ENCODE measurements at regions not wholly inside any gene's neighbourhood (a gene's known extent, or its start where the extent isn't known, plus 50 kb on each side); places are given as distances from the start of the nearest gene placed in this dataset.

DNA sequence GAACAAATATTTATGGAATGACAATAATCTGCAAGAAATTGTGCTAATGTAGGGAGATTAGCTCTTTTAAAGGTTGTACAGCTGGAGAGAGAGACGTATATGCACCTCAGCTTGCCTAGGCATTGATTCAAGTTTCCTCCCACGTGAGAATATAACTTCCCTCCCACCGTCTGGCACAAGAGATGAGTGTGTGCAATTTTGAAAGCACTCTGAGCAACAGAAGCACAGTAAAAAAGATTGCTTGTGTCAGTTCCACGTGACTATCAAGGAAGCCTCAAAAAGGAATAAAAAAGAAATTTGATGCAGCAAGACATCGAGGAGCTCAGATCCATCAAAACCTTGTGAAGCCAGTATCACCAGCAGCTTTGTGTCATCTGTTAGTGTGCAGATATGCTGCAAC is 435.3 kb downstream of the TUSC7 start:
- Histone ChIP-seq H3K4me3 (no peak overlapping the region), H3K36me3 (no peaks in the 10 kb centered on the region), H3K4me1 (peaks cover 0 to 10% (median 0%) of the 10 kb centered on the region in 3 donors), H3K27me3 (no peaks in the 10 kb centered on the region), H3K9me3 (no peaks in the 10 kb centered on the region), H3K27ac (no peak overlapping the region)
- DNase-seq, result no peak
- intact Hi-C loops (cut with DNase I), result no loop called here
- TF ChIP-seq POLR2A (IDR thresholded peaks at IDR 0.05), result no peak
- TF ChIP-seq, protein P1, sequence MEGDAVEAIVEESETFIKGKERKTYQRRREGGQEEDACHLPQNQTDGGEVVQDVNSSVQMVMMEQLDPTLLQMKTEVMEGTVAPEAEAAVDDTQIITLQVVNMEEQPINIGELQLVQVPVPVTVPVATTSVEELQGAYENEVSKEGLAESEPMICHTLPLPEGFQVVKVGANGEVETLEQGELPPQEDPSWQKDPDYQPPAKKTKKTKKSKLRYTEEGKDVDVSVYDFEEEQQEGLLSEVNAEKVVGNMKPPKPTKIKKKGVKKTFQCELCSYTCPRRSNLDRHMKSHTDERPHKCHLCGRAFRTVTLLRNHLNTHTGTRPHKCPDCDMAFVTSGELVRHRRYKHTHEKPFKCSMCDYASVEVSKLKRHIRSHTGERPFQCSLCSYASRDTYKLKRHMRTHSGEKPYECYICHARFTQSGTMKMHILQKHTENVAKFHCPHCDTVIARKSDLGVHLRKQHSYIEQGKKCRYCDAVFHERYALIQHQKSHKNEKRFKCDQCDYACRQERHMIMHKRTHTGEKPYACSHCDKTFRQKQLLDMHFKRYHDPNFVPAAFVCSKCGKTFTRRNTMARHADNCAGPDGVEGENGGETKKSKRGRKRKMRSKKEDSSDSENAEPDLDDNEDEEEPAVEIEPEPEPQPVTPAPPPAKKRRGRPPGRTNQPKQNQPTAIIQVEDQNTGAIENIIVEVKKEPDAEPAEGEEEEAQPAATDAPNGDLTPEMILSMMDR (IDR thresholded peaks at IDR 0.05), result no peak
- 13 to 14% methylated on average over 5 of the region's 5 CpGs for WGBS, 2 donors

- no peak for DNase-seq
- Histone ChIP-seq H3K4me3 (no peak overlapping the region), H3K4me1 (peaks cover 0 to 10% (median 0%) of the 10 kb centered on the region in 3 donors), H3K27ac (no peak overlapping the region), H3K36me3 (no peaks in the 10 kb centered on the region), H3K9me3 (no peaks in the 10 kb centered on the region), H3K27me3 (no peaks in the 10 kb centered on the region)
- TF ChIP-seq, protein P1 (IDR thresholded peaks at IDR 0.05), result no peak
- no peak for TF ChIP-seq POLR2A (IDR thresholded peaks at IDR 0.05)
- 42 to 68% methylated on average over 2 of the region's 2 CpGs for WGBS, 2 donors
- intact Hi-C loops (cut with DNase I), result no loop called here
Observed at GRCh38 chr3:117145677-117146076, 436.1 kb downstream of the TUSC7 start.

DNA sequence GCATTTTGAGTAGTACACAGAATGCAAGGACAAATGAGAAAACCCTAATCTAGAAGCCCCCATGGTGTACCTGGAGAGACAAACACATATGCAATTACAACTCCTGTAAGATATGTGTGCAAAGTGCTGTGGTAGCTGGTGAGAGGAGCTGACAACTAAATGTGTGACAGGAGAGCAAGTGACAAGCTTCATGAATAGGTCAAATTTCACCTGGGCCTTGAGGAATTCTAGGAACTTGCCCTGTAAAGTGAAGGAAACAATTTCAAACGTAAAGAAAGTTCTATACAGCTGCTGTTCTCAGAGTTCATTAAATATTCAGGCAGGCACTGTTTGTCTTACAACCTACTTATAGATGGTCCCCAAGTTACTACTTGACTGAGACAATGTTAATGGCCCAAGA is 437.0 kb downstream of the TUSC7 start:
- TF ChIP-seq, protein P1 (IDR thresholded peaks at IDR 0.05), result no peak
- TF ChIP-seq POLR2A (IDR thresholded peaks at IDR 0.05), result no peak
- Histone ChIP-seq H3K27me3 (no peaks in the 10 kb centered on the region), H3K27ac (no peak overlapping the region), H3K36me3 (no peaks in the 10 kb centered on the region), H3K9me3 (no peaks in the 10 kb centered on the region), H3K4me1 (peaks cover 0 to 10% (median 0%) of the 10 kb centered on the region in 3 donors), H3K4me3 (no peak overlapping the region)
- no peak for DNase-seq
- 54 to 57% methylated on average over 1 of the region's 1 CpG for WGBS, 2 donors
- intact Hi-C loops (cut with DNase I), result no loop called here

DNA sequence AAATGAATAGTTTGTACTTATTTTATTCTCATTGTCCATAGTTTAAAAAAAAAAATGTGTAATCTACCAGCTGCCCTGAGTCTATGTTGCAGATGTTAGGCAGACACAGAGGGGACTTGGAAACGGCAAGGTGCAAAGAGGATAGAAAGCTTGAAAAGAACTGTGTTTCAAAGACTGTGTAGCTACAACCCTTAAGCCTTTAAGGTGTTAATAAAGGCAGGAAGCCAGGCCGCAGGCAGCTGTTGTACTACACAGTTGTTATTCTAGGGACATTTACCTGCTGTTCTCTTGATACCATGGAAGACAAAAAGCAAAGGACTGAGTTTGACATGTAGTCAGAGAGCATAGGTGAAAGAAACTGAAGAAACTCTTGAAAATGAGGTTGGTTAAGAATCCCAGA is 440.0 kb downstream of the TUSC7 start:
- 42 to 45% methylated on average over 2 of the region's 2 CpGs for WGBS, 2 donors
- no peak overlapping the region for H3K27ac ChIP-seq
- H3K9me3 ChIP-seq, result no peaks in the 10 kb centered on the region
- H3K27me3 ChIP-seq, result no peaks in the 10 kb centered on the region
- no peak for DNase-seq
- H3K36me3 ChIP-seq, result no peaks in the 10 kb centered on the region
- intact Hi-C loops (cut with DNase I), result no loop called here
- peaks cover 0 to 7% (median 0%) of the 10 kb centered on the region in 3 donors for H3K4me1 ChIP-seq
- no peak overlapping the region for H3K4me3 ChIP-seq
- no peak for TF ChIP-seq POLR2A (IDR thresholded peaks at IDR 0.05)
- TF ChIP-seq, protein P1 (IDR thresholded peaks at IDR 0.05), result no peak

DNA sequence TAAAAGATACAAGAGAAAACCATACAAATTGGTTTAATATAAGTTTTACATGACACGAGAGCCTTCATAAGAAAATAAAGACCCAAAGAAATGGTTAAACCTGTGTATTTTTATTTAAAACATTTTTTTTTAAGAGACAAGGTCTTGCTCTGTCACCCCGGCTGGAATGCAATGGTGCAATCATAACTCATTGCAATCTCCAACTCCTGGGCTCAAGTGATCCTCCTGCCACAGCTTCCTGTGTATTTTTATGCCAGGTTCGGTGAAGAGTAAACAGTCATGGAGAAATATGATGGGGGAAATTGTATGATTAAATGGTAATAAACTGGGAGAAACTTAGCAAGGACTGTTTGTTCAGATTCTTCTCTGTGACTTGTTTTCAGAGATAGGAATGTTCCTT is 441.0 kb downstream of the TUSC7 start:
- Histone ChIP-seq H3K27ac (no peak overlapping the region), H3K36me3 (no peaks in the 10 kb centered on the region), H3K27me3 (no peaks in the 10 kb centered on the region), H3K4me3 (no peak overlapping the region), H3K4me1 (no peaks in the 10 kb centered on the region), H3K9me3 (no peaks in the 10 kb centered on the region)
- TF ChIP-seq, protein P1 (IDR thresholded peaks at IDR 0.05), result no peak
- TF ChIP-seq POLR2A (IDR thresholded peaks at IDR 0.05), result no peak
- intact Hi-C loops (cut with DNase I), result no loop called here
- no peak for DNase-seq
- WGBS, 2 donors, result 49 to 72% methylated on average over 3 of the region's 3 CpGs
